ENCODE measurements at regions not wholly inside any gene's neighbourhood (a gene's known extent, or its start where the extent isn't known, plus 50 kb on each side); places are given as distances from the start of the nearest gene placed in this dataset.

DNA sequence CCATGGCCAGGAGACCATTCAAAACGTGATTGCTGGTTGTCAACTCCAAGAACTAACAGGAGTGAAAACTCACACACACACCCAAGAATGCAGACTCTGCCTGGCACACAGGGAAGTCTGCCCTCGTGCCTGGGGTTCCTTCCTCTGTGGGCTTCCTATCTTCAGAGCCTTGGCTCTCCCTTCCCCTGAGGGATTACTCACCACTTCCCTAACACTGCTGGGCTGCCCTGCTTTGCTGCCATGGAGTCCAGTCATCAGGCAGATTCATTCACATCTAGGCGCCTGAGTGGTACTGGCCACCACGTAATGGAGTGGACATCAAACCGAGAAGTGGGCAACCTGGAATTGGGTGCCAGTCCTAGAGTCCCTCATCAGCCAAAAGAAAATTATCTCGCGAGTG, 76.4 kb upstream of the PRSS3 start:
- no peak for TF ChIP-seq EZH2 (optimal IDR thresholded peaks at IDR 0.05; ENCODE audit: low read depth, low read length)
- TF ChIP-seq CTCF (IDR thresholded peaks at IDR 0.05; ENCODE audit: low read length) = no peak
- no peak for TF ChIP-seq EZH2phosphoT487 (IDR thresholded peaks at IDR 0.05; ENCODE audit: low read length)

Measured in MM.1S (cell line).